CD4-positive, alpha-beta T cell (primary cell): ENCODE measurements at regions not wholly inside any gene's neighbourhood (a gene's known extent, or its start where the extent isn't known, plus 50 kb on each side); places are given as distances from the start of the nearest gene placed in this dataset.

ENCODE experiments used
- ATAC-seq: fragments of 200-7000 bp; cut with Tn5 transposase; one replicate; pipeline ENCODE4 v1.10.0; 2022; ENCODE audit warnings: mild to moderate bottlenecking; ENCODE audit not compliant: poor library complexity
- CTCF ChIA-PET: fragments of 350-600 bp; sonication (Branson Sonifier 250); formaldehyde crosslinking; loops from one replicate; lab custom pipeline; 2021; ENCODE audit warnings: antibody characterized with exemption, inconsistent platforms; lab: Charles Lee
- POLR2A ChIA-PET: fragments of 350-600 bp; sonication (Branson Sonifier 250); formaldehyde crosslinking; loops from one replicate; lab custom pipeline; 2021; ENCODE audit warnings: antibody characterized with exemption, inconsistent platforms; lab: Charles Lee
- DNase-seq, 14 experiments: peaks; one replicate each; pipeline ENCODE4 v3.0.0-alpha.2; 2013 to 2020; ENCODE audit warnings: mixed read lengths in 2 of 14
- H3K27ac ChIP-seq, 2 donors: one replicate each; pipeline versions ENCODE4 v1.5.1 to v1.7.0; 2013; ENCODE audit warnings: low read length in 2 of 2, low read depth in 1 of 2, mild to moderate bottlenecking in 1 of 2
- H3K27me3 ChIP-seq, 2 experiments: 1 replicate in 1 of 2; 2 replicates in 1 of 2; pipeline versions ENCODE4 v1.6.1 to v1.7.0; 2013; ENCODE audit warnings: low read length in 2 of 2, control low read depth in 1 of 2, mild to moderate bottlenecking in 1 of 2, moderate library complexity in 1 of 2; ENCODE audit not compliant: insufficient read depth in 2 of 2, control insufficient read depth in 1 of 2
- H3K36me3 ChIP-seq: one replicate; pipeline ENCODE4 v1.6.1; 2013; ENCODE audit warnings: low read length, control low read depth; ENCODE audit not compliant: insufficient read depth
- H3K4me1 ChIP-seq: one replicate; pipeline ENCODE4 v1.6.1; 2013; ENCODE audit warnings: low read length, control low read depth; ENCODE audit not compliant: insufficient read depth
- H3K4me3 ChIP-seq: one replicate; pipeline ENCODE4 v1.5.1; 2013; ENCODE audit warnings: mild to moderate bottlenecking, low read length, moderate library complexity
- H3K9me3 ChIP-seq, 2 experiments: 1 replicate in 1 of 2; 2 replicates in 1 of 2; pipeline versions ENCODE4 v1.6.1 to v1.7.0; 2013; ENCODE audit warnings: low read length in 2 of 2, mild to moderate bottlenecking in 2 of 2, control low read depth in 1 of 2, moderate library complexity in 1 of 2; ENCODE audit not compliant: control insufficient read depth in 1 of 2, insufficient read depth in 1 of 2
- H3K27ac Mint-ChIP-seq: one replicate; pipeline ENCODE4 v1.8.0; 2020; ENCODE audit warnings: mixed read lengths
- H3K27me3 Mint-ChIP-seq: one replicate; pipeline ENCODE4 v1.8.0; 2021; ENCODE audit warnings: mixed read lengths
- H3K36me3 Mint-ChIP-seq: one replicate; pipeline ENCODE4 v1.8.0; 2021; ENCODE audit warnings: low read depth, mixed read lengths
- H3K4me1 Mint-ChIP-seq: one replicate; pipeline ENCODE4 v1.8.0; 2021; ENCODE audit warnings: low read depth, mixed read lengths
- H3K4me3 Mint-ChIP-seq: one replicate; pipeline ENCODE4 v1.8.0; 2020; ENCODE audit warnings: mild to moderate bottlenecking, mixed read lengths
- H3K9me3 Mint-ChIP-seq: one replicate; pipeline ENCODE4 v1.8.0; 2020; ENCODE audit warnings: mixed read lengths
- intact Hi-C, 2 experiments: fragments of 100-400 bp; cut with DNase I in 1 of 2; cut with micrococcal nuclease in 1 of 2; formaldehyde crosslinking; loops; one replicate each; pipeline versions ENCODE4 v1.15.1 to v1.9.0; 2023 to 2025; cut with DNase I, micrococcal nuclease
- TF ChIP-seq, protein P1 (sequence below): fragments of 200-600 bp; IDR thresholded peaks from one replicate; pipeline ENCODE4 v1.8.0; 2022; ENCODE audit warnings: antibody characterized with exemption, mild to moderate bottlenecking

- Mint-ChIP-seq H3K4me1 (peaks cover 19% of the 10 kb centered on the region), H3K27ac (no peak overlapping the region), H3K27me3 (no peaks in the 10 kb centered on the region), H3K36me3 (no peaks in the 10 kb centered on the region), H3K4me3 (no peak overlapping the region), H3K9me3 (no peaks in the 10 kb centered on the region)
- intact Hi-C loops: loop anchor here in 1 of 2 experiments (10.0 kb wide), 1 partner anchor 111 kb away; no protein-coding TSS in a partner anchor
- Histone ChIP-seq H3K27ac (no peak overlapping the region), H3K9me3 (no peaks in the 10 kb centered on the region), H3K4me1 (peaks cover 15% of the 10 kb centered on the region), H3K27me3 (no peaks in the 10 kb centered on the region), H3K4me3 (no peak overlapping the region), H3K36me3 (no peaks in the 10 kb centered on the region)
- DNase-seq (no peak), ATAC-seq (no peak)
- ChIA-PET CTCF (no interaction called here), POLR2A (no interaction called here)
- TF ChIP-seq, protein P1, sequence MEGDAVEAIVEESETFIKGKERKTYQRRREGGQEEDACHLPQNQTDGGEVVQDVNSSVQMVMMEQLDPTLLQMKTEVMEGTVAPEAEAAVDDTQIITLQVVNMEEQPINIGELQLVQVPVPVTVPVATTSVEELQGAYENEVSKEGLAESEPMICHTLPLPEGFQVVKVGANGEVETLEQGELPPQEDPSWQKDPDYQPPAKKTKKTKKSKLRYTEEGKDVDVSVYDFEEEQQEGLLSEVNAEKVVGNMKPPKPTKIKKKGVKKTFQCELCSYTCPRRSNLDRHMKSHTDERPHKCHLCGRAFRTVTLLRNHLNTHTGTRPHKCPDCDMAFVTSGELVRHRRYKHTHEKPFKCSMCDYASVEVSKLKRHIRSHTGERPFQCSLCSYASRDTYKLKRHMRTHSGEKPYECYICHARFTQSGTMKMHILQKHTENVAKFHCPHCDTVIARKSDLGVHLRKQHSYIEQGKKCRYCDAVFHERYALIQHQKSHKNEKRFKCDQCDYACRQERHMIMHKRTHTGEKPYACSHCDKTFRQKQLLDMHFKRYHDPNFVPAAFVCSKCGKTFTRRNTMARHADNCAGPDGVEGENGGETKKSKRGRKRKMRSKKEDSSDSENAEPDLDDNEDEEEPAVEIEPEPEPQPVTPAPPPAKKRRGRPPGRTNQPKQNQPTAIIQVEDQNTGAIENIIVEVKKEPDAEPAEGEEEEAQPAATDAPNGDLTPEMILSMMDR: no peak
Observed at GRCh38 chr2:37825586-37825985, 99.5 kb upstream of the RMDN2 start.

DNA sequence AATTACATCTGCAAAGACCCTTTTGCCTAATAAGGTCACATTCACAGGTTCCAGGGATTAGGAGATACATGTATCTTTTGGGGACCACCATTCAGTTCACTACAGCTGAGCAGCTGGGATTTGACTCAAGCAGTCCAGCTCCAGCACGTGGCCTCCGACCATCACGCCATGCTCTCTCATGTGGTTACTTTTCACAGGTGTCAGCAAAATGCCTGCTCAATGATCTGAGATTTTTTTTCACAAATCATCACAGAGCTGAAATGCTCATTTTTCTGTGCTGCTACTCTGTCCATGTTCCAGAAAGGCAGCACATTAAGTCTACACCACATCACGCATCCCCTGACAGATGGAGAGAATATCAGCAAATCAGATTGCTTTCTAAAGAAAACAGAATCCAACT lies 98.5 kb upstream of the RMDN2 start:
- Histone ChIP-seq H3K4me3 (no peak overlapping the region), H3K36me3 (no peaks in the 10 kb centered on the region), H3K4me1 (peaks cover 15% of the 10 kb centered on the region), H3K9me3 (no peaks in the 10 kb centered on the region), H3K27ac (no peak overlapping the region), H3K27me3 (no peaks in the 10 kb centered on the region)
- intact Hi-C loops: loop anchor here in 1 of 2 experiments (10.0 kb wide), 1 partner anchor 112 kb away; no protein-coding TSS in a partner anchor
- H3K27me3 Mint-ChIP-seq: no peaks in the 10 kb centered on the region
- ChIA-PET CTCF (no interaction called here), POLR2A (no interaction called here)
- ATAC-seq (no peak), DNase-seq (no peak)
- no peaks in the 10 kb centered on the region for H3K36me3 Mint-ChIP-seq
- no peak overlapping the region for H3K4me3 Mint-ChIP-seq
- no peaks in the 10 kb centered on the region for H3K9me3 Mint-ChIP-seq
- H3K27ac Mint-ChIP-seq: no peak overlapping the region
- TF ChIP-seq, protein P1: no peak
- H3K4me1 Mint-ChIP-seq: peaks cover 19% of the 10 kb centered on the region

GRCh38 chr2:37827455-37827854 lies 97.6 kb upstream of the RMDN2 start:
- H3K36me3 ChIP-seq: no peaks in the 10 kb centered on the region
- TF ChIP-seq, protein P1: no peak
- Mint-ChIP-seq H3K27me3 (no peaks in the 10 kb centered on the region), H3K4me1 (peaks cover 20% of the 10 kb centered on the region), H3K4me3 (no peak overlapping the region), H3K27ac (no peak overlapping the region), H3K9me3 (no peaks in the 10 kb centered on the region), H3K36me3 (no peaks in the 10 kb centered on the region)
- ChIA-PET CTCF (no interaction called here), POLR2A (no interaction called here)
- ATAC-seq (no peak), DNase-seq (no peak)
- H3K27me3 ChIP-seq: no peaks in the 10 kb centered on the region
- no peaks in the 10 kb centered on the region for H3K9me3 ChIP-seq
- intact Hi-C loops: loop anchor here in 1 of 2 experiments (10.0 kb wide), 1 partner anchor 113 kb away; no protein-coding TSS in a partner anchor
- H3K4me3 ChIP-seq: no peak overlapping the region
- H3K4me1 ChIP-seq: peaks cover 15% of the 10 kb centered on the region
- no peak overlapping the region for H3K27ac ChIP-seq
